ENCODE measurements at regions not wholly inside any gene's neighbourhood (a gene's known extent, or its start where the extent isn't known, plus 50 kb on each side); places are given as distances from the start of the nearest gene placed in this dataset.

- TF ChIP-seq ZNF462 (CRISPR knock-in tag; IDR thresholded peaks at IDR 0.05) (no peak), POLR2AphosphoS5 (IDR thresholded peaks at IDR 0.05; ENCODE audit: low read depth) (no peak)
- TF ChIP-seq, protein P1, sequence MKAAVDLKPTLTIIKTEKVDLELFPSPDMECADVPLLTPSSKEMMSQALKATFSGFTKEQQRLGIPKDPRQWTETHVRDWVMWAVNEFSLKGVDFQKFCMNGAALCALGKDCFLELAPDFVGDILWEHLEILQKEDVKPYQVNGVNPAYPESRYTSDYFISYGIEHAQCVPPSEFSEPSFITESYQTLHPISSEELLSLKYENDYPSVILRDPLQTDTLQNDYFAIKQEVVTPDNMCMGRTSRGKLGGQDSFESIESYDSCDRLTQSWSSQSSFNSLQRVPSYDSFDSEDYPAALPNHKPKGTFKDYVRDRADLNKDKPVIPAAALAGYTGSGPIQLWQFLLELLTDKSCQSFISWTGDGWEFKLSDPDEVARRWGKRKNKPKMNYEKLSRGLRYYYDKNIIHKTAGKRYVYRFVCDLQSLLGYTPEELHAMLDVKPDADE (IDR thresholded peaks at IDR 0.05): no peak
These were observed 671.6 kb downstream of the GRXCR1 start (continued) for GRCh38 chr4:43564107-43564506.

- H4K20me1 ChIP-seq (replicated peaks; ENCODE audit: insufficient read depth): no peaks in the 10 kb centered on the region
- H3K79me2 ChIP-seq (replicated peaks; ENCODE audit: insufficient read depth): no peaks in the 10 kb centered on the region
- no peak overlapping the region for H3K4me2 ChIP-seq
- Mint-ChIP-seq H3K9me3 (0 out of 3 replicates have a peak, but pooled peaks cover 4% of the 10 kb centered on the region), H3K27me3 (ENCODE audit: insufficient read depth, low read depth, poor library complexity) (no peaks in the 10 kb centered on the region), H3K4me1 (no peaks in the 10 kb centered on the region), H3K36me3 (ENCODE audit: low read depth) (no peaks in the 10 kb centered on the region), H3K4me3 (no peak overlapping the region), H3K27ac (no peak overlapping the region)
- H3F3A ChIP-seq (replicated peaks; ENCODE audit: low read depth): no peaks in the 10 kb centered on the region
- H3K27ac ChIP-seq (ENCODE audit: low read depth): no peak overlapping the region
- no peak for DNase-seq (ENCODE audit: low spot score)
- no peaks in the 10 kb centered on the region for H3K36me3 ChIP-seq (ENCODE audit: insufficient read depth)
- H3K27me3 ChIP-seq (ENCODE audit: insufficient read depth): no peaks in the 10 kb centered on the region
- H3K4me3 ChIP-seq: no peak overlapping the region
- H2AFZ ChIP-seq: no peak overlapping the region
- H3K9me2 ChIP-seq (ENCODE audit: insufficient read depth): no peaks in the 10 kb centered on the region
- no peaks in the 10 kb centered on the region for H3K4me1 ChIP-seq (ENCODE audit: insufficient read depth)
- no peak for ATAC-seq
- TF ChIP-seq, protein P2, sequence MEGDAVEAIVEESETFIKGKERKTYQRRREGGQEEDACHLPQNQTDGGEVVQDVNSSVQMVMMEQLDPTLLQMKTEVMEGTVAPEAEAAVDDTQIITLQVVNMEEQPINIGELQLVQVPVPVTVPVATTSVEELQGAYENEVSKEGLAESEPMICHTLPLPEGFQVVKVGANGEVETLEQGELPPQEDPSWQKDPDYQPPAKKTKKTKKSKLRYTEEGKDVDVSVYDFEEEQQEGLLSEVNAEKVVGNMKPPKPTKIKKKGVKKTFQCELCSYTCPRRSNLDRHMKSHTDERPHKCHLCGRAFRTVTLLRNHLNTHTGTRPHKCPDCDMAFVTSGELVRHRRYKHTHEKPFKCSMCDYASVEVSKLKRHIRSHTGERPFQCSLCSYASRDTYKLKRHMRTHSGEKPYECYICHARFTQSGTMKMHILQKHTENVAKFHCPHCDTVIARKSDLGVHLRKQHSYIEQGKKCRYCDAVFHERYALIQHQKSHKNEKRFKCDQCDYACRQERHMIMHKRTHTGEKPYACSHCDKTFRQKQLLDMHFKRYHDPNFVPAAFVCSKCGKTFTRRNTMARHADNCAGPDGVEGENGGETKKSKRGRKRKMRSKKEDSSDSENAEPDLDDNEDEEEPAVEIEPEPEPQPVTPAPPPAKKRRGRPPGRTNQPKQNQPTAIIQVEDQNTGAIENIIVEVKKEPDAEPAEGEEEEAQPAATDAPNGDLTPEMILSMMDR (conservative IDR thresholded peaks at IDR 0.05; ENCODE audit: low read depth in 2 of 2): no peak
- TF ChIP-seq NANOG (IDR thresholded peaks at IDR 0.05; ENCODE audit: borderline replicate concordance) (no peak), STAT1 (IDR thresholded peaks at IDR 0.05; ENCODE audit: unreplicated experiment) (no peak), EZH2phosphoT487 (IDR thresholded peaks at IDR 0.05; ENCODE audit: unreplicated experiment) (no peak), ZNF114 (CRISPR knock-in tag; IDR thresholded peaks at IDR 0.05) (no peak), POLR2AphosphoS5 (IDR thresholded peaks at IDR 0.05; ENCODE audit: low read depth) (no peak)
- TF ChIP-seq, protein P3, sequence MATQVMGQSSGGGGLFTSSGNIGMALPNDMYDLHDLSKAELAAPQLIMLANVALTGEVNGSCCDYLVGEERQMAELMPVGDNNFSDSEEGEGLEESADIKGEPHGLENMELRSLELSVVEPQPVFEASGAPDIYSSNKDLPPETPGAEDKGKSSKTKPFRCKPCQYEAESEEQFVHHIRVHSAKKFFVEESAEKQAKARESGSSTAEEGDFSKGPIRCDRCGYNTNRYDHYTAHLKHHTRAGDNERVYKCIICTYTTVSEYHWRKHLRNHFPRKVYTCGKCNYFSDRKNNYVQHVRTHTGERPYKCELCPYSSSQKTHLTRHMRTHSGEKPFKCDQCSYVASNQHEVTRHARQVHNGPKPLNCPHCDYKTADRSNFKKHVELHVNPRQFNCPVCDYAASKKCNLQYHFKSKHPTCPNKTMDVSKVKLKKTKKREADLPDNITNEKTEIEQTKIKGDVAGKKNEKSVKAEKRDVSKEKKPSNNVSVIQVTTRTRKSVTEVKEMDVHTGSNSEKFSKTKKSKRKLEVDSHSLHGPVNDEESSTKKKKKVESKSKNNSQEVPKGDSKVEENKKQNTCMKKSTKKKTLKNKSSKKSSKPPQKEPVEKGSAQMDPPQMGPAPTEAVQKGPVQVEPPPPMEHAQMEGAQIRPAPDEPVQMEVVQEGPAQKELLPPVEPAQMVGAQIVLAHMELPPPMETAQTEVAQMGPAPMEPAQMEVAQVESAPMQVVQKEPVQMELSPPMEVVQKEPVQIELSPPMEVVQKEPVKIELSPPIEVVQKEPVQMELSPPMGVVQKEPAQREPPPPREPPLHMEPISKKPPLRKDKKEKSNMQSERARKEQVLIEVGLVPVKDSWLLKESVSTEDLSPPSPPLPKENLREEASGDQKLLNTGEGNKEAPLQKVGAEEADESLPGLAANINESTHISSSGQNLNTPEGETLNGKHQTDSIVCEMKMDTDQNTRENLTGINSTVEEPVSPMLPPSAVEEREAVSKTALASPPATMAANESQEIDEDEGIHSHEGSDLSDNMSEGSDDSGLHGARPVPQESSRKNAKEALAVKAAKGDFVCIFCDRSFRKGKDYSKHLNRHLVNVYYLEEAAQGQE (IDR thresholded peaks at IDR 0.05; ENCODE audit: unreplicated experiment): no peak
These were observed 672.1 kb downstream of the GRXCR1 start for GRCh38 chr4:43564591-43564990.

All from GM23338 (cell line).